ENCODE measurements at regions not wholly inside any gene's neighbourhood (a gene's known extent, or its start where the extent isn't known, plus 50 kb on each side); places are given as distances from the start of the nearest gene placed in this dataset.

DNA sequence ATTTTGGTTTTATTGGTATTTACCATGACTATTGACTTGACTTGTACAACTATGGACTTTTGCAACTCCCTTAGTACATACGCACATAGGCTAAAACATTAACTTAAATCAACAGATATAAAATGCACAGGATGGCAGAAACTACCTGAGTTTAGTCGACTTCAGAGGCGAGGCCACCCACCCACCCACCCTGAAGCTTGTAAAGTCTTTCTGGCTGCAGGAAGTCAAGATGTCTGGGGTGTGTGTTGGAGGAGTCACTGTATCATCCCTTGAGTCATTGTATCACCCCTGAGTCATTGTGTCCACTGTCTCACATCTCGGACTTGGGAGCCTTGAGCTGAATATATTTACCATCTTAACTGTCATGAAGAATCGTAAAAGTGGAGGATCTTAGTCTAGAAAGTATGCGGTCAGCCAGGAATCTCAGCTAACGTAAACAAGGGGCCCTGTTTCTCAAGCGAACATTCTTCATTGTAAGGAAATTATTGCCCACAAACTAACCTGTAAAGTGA, 140.0 kb upstream of the ST6GAL2 start:
- DNase-seq: no peak

DNA sequence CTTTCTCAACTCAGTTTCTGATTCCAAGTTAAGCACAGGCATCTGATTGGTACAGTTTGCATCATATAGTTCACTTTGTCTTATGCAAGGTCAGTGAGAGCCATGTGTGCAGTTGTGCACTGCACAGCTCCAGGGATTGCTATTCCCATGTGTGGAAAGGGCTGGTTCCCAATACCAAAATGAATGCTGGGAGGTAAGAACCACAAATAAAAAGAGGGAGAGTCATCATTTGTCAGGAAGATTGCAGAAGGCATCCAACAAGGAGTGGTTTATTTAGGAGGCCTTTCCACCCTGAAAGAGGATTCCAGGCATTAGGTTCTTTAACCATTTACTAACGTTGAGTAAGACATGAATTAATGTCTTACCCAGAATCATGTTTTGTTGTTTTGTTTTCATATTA, 141.2 kb upstream of the ST6GAL2 start:
- no peak for DNase-seq

- DNase-seq: no peak
Measured at GRCh38 chr2:107027810-107028209, 141.8 kb upstream of the ST6GAL2 start.

DNA sequence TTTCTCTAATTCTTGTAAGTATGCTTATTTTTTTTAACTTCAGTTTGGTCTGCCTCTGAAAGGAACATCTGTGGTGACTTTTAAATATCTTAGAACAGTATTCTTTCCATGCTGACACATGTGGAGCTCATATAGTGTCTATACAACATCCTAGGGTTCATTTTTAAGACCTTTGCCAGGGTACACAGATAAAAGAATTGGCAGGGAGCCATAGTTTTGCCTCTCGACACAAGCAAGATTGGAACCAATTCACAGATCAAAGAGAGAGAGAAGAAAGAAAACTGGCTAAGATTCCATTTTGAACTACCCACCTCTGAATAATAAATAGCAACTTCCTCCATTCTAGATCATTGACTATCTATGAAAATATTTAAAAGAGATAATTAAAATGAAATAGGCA, 142.7 kb upstream of the ST6GAL2 start:
- no peak for DNase-seq

DNA sequence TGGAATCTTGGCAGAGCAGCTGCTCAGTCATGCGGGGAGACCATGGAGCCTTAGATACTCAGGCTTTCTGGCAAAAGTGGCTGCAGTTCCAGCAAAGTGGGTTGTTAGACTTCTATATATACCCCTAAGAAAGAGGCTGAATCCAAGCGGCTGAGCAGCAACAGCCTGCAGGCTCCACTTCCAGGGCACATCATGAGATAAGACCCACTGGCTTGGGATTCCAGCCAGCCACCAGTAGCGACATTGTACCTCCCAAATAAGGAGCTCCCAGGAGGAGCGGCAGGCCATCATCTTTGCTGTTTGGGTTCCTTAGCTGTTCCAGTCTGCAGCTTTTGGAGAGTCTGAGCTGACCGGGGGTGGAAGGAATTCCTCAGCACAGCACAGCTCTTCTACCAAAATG, 150.3 kb upstream of the ST6GAL2 start:
- DNase-seq: no peak

DNA sequence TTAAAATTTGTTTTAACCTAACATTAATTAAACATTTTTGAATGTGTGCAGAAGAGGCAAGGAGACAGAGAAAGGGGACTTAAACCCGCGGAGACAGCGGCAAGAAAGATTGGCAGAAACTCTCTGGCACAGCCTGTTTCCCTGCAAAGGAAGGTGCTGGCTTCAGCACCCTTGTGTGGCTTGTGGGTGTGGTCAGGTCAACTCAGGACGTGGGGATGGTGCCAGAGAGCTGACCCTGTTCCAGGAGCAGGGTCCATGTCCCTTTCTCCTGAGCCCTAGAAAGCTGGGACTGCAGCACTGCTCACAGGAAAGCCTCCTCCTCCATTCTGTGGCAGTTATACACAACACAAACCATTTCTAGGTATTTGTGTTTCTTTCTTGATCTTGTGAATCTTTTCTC, 176.2 kb upstream of the ST6GAL2 start:
- DNase-seq: no peak

DNA sequence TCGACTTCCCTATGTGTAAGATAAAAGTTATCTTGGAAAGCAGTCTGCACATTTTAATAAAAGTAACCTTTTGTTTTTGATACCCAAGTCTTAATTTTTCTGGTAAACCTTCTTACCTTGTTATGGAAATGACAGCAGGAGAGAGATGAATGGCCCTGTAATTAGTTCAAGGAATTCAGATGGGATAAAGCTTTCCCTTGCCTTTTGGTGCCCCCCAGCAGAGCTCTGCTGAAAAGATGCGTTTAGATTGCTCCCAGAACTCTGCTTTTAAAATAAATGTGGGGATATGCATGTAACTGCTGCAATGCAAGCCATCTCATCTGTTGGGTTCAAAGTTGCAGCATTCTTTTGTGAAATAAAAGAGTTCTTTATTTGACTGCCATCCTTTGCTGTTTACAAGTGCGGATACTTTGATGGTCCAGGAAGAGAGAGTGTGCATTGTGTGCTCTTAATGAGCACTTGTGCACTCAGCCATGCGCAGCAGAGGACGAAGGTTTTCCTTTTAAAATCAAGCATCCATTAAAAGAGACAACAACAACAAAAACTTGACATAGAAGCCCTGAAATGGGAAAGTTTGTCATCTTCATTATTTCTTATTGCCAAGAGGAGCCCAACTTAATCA, 176.7 kb upstream of the ST6GAL2 start:
- DNase-seq: no peak

DNA sequence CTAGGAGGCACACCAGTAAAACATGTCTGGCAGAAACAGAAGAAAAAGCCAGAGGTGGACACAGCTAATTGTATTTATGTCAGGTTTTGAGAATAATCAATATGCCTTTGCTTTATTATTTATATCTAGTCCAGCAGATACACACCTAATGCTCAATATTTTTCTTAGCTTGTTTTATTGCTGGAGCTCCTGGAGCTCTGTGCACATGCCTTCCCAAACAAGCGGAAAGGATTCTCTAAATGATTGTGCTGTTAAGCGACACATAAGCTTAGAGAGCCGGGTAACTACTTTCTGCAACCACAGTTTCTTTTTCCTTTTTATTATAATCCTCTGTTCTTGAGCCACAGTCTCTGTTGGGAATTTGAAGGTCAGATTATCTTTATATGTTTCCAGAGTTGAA, 177.3 kb upstream of the ST6GAL2 start:
- DNase-seq: no peak

DNA sequence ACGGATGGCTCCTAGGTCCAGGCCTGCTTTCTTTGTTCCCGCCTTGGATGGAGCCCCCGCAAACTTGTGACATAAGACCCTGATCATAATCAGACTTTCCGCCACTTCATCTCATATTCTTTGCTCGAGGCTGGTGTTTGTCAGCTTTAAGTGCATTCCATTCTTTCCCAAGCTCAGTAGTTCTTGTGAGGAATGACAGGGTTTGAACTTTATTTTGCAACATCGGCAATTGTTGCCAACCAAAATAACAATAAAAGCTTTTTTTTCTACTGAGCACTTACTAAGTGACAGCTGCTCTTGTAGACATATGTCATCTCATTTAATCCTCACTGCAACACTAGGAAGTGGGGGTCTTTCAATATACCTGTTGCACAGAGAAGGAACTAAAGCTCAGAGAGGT, 178.8 kb upstream of the ST6GAL2 start:
- no peak for DNase-seq

DNA sequence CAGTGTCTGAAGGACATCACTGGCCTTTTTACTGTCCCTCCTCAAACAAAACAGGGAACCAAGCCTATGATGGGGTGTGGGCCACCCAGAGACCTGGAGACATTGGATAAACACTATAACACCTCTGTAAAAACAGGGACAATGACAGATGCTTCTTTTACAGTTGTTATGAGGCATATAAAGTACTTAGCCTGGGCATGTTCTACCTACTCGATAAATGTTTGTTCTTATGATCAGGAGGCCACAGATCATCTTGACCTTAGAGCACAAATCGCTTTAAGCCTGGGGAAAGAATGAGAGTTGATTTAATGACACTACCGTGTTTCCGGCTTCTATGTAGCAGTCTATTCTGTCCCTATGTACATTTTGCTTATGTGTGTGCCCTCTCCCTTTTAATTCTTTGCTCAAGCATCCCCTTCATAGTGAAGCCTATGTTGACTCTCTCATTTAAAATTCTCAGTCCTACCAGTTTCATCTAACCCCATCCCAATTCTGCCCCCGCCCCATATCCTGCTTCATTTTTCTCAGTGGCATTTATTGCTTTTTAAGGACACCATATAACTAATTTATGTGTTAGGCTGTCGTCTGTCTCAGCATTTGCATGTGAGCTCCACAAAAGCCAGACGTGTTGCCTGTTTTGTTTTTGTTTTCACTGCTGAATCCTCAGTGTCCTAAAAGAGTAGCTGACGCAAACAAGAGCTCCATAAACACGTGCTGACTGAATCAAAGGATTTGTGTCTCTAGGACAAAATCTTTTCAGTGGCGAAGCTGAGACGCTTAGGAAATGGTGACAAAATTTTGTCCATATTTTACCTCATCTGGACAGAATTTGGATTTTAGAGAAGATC, 182.3 kb upstream of the ST6GAL2 start:
- peak; percentile 80 to 92 for DNase-seq

GRCh38 chr2:107069890-107070289, 183.9 kb upstream of the ST6GAL2 start:
- DNase-seq: no peak

GRCh38 chr2:107072150-107072940, 186.4 kb upstream of the ST6GAL2 start:
- no peak for DNase-seq

DNA sequence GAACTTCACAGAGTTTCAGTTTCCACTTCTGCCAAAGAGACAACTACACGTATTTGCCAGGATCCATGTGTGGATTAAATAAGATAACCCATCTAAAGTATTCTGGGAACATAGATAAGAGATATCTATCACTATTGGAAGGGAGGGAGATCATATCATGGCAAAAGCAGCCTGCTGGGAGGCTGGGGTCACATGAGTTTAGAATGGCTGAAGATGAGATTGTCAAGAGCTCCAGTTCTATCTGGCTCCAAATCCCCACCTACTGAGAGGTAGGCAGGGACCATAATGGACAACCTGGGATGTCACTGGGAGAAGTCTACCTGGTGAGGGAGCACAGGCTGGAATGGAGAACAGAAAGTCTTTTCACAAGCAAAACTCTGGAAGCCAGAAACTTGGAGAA, 192.6 kb upstream of the ST6GAL2 start:
- no peak for DNase-seq

DNA sequence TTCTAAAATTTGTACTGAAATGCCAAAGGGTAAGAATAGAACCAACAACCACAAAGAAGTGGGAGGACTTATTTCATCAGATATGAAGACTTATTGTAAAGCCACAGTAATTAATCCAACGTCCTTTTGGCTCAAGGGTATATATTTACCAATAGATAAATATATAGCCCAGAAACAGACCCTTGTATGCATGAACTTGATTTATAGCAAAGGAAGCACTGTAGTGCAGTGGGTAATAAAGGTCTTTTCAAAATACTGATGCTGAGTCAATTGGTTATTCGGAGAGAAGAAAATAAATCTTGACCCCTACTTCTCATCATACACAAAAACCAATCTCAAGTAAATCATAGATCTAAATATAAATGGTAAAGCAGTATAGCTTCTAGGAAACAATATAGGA, 200.5 kb upstream of the ST6GAL2 start:
- no peak for DNase-seq

- no peak for DNase-seq
Measured at GRCh38 chr2:107088156-107088555, 202.2 kb upstream of the ST6GAL2 start.

DNA sequence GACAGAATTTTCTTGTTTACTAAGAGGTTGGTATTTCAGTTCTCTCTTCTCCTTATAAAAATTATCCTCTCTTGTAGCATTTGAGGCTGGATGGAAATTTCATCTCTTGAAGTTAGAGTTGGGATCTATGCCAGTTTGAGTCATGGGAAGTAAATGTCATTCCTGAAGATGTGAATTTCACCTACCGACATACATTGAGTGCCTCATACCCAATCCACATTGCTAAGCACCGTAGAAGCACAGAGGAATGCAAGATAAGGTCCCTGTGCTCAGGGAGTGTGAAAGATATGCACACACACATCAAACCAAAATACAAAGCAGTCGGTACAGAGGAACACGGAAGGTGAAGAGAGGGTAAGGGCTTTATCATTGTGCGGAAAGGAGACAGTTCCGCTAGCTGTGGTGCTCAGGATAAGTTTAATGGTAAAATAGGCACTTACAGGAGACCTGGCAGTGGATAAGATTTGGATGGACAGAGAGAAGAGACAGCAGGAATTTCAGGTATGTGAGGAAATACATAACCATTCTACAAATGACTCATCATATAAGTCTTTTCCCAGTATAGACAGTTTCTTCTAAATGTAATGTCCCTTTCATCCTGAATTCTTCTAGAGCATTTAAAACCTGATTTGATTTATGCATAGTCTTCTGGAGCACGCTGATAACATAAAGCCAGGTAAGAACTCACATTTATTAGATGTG, 205.3 kb upstream of the ST6GAL2 start:
- no peak for DNase-seq

GRCh38 chr2:107093426-107093957, 207.5 kb upstream of the ST6GAL2 start:
- DNase-seq: no peak

DNA sequence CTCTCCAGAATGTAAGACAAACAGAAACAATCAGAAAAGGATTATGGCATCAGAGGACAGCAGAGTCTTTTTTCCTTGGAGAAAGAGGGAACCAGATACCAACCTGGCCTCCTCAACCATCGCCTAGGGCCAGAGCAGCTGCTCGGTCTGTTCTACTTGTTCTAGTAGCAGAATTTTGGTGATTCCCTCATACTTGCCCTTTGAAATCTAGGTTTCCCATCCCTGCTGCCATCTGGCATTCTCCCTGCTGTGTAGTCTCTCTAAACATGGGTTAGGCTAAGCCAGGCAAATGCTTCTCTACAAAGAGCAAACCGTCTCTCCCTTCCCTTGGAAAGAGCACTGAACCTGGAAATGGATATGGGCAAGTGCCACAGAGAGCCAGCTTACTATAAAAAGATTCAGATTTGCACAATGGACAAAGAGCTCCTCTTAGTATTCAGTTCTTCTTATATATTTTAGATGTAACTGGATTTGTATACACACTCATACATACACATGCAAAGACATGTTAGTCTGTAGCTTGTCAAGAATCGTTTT, 208.6 kb upstream of the ST6GAL2 start:
- no peak for DNase-seq

DNA sequence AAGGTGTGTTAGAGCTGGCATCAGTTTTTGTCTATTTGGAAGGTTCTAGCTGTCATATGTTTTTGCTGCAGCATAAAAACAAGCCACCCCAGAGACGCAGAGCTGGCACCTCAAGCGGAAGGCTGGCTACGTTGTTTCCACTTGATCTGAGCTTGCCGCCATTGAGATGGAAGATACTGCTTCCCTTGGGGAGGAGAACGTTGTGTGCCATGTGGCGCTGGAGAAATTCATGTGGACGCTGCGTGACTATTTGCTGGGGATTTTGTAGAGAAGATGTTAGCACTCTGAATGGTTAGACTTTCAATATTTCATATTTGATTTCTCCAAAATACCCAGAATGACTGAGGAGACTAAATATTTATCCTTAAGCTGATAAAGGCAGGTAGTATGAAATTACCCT, 216.2 kb upstream of the ST6GAL2 start:
- DNase-seq: no peak

GRCh38 chr2:107107351-107107750, 221.4 kb upstream of the ST6GAL2 start:
- no peak for DNase-seq

DNA sequence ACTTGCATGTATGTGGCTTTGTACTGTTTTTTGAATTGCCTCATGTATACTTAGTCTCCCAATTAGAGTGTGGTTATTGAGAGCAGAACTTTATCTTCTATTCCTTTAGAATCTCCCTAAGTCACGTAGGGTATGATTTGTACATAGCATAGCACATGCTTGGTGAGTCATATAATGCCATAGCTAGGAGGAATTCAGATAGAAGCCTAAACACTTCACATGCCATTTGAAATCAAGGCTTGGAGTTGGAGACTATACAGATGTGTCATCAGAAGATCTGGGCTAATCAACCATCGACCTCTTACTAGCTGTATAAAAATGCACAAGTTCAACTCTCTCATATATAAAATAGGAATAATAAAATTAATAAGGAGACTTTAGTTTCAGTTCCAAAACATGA, 222.6 kb upstream of the ST6GAL2 start:
- DNase-seq: no peak

- DNase-seq: no peak
Measured at GRCh38 chr2:107111623-107112022, 225.7 kb upstream of the ST6GAL2 start.

Measured in SHP77 (cell line).